ENCODE measurements at regions not wholly inside any gene's neighbourhood (a gene's known extent, or its start where the extent isn't known, plus 50 kb on each side); places are given as distances from the start of the nearest gene placed in this dataset.

- TF ChIP-seq, protein P1, sequence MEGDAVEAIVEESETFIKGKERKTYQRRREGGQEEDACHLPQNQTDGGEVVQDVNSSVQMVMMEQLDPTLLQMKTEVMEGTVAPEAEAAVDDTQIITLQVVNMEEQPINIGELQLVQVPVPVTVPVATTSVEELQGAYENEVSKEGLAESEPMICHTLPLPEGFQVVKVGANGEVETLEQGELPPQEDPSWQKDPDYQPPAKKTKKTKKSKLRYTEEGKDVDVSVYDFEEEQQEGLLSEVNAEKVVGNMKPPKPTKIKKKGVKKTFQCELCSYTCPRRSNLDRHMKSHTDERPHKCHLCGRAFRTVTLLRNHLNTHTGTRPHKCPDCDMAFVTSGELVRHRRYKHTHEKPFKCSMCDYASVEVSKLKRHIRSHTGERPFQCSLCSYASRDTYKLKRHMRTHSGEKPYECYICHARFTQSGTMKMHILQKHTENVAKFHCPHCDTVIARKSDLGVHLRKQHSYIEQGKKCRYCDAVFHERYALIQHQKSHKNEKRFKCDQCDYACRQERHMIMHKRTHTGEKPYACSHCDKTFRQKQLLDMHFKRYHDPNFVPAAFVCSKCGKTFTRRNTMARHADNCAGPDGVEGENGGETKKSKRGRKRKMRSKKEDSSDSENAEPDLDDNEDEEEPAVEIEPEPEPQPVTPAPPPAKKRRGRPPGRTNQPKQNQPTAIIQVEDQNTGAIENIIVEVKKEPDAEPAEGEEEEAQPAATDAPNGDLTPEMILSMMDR (IDR thresholded peaks at IDR 0.05) = no peak
- Mint-ChIP-seq H3K9me3 (no peaks in the 10 kb centered on the region), H3K27ac (no peak overlapping the region), H3K27me3 (ENCODE audit: insufficient read depth) (peaks cover 6% of the 10 kb centered on the region), H3K36me3 (ENCODE audit: low read depth) (no peaks in the 10 kb centered on the region), H3K4me1 (ENCODE audit: low read depth) (no peaks in the 10 kb centered on the region), H3K4me3 (no peak overlapping the region)
- DNase-seq = no peak
These were observed 157.8 kb upstream of the TRPM3 start for GRCh38 chr9:71279151-71279739.

DNA sequence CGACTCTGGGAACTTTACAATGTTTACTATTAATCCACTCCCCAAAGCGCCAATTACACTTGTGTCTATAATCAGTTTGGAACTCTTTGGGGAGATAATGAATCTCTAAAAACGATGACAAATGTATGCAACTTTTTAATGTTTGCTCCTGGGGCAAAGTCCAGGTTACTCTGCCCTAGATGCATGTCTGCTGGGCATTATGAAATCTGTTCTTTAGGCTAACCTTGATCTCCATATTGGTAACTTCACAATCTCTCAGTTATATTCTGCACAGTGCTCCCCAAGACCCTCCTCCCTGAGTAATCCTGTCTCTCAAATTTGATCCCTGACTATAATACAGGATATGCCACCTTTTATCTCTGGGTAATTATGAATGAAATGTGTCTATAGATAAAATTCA, 152.2 kb upstream of the TRPM3 start:
- no peak overlapping the region for H3K4me3 Mint-ChIP-seq
- H3K9me3 Mint-ChIP-seq = no peaks in the 10 kb centered on the region
- no peak overlapping the region for H3K27ac Mint-ChIP-seq
- H3K36me3 Mint-ChIP-seq (ENCODE audit: low read depth) = no peaks in the 10 kb centered on the region
- no peaks in the 10 kb centered on the region for H3K4me1 Mint-ChIP-seq (ENCODE audit: low read depth)
- no peak for DNase-seq
- no peaks in the 10 kb centered on the region for H3K27me3 Mint-ChIP-seq (ENCODE audit: insufficient read depth)
- TF ChIP-seq, protein P1 (IDR thresholded peaks at IDR 0.05) = no peak

GRCh38 chr9:71271602-71272001, 150.2 kb upstream of the TRPM3 start:
- Mint-ChIP-seq H3K27ac (no peak overlapping the region), H3K9me3 (no peaks in the 10 kb centered on the region), H3K36me3 (ENCODE audit: low read depth) (no peaks in the 10 kb centered on the region), H3K27me3 (ENCODE audit: insufficient read depth) (0 out of 2 replicates have a peak, but pooled peaks cover 3% of the 10 kb centered on the region), H3K4me1 (ENCODE audit: low read depth) (no peaks in the 10 kb centered on the region), H3K4me3 (no peak overlapping the region)
- TF ChIP-seq, protein P1 (IDR thresholded peaks at IDR 0.05) = no peak
- no peak for DNase-seq

DNA sequence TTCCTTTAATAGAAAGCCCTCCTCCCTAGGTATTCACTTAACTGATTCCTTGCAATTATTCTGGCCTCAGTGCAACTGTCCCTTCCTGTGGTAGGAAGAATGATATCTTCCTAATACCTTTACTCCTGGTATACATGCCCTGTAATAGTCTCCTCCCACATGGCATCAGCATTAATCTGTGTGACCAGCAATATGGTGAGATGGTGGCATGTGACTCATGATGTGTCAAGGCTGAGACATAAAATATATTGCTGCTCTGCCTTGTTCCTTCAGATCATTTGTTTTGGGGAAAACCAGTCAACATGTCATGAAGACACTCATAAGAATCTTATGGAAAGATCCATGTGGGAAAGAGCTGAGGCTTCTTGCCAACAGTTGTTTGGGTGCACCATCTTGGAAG, 149.1 kb upstream of the TRPM3 start:
- H3K27me3 Mint-ChIP-seq (ENCODE audit: insufficient read depth) = 0 out of 2 replicates have a peak, but pooled peaks cover 3% of the 10 kb centered on the region
- no peak overlapping the region for H3K4me3 Mint-ChIP-seq
- TF ChIP-seq, protein P1 (IDR thresholded peaks at IDR 0.05) = no peak
- no peak overlapping the region for H3K27ac Mint-ChIP-seq
- H3K4me1 Mint-ChIP-seq (ENCODE audit: low read depth) = no peaks in the 10 kb centered on the region
- H3K9me3 Mint-ChIP-seq = no peaks in the 10 kb centered on the region
- no peak for DNase-seq
- H3K36me3 Mint-ChIP-seq (ENCODE audit: low read depth) = no peaks in the 10 kb centered on the region

- Mint-ChIP-seq H3K4me1 (ENCODE audit: low read depth) (no peaks in the 10 kb centered on the region), H3K27me3 (ENCODE audit: insufficient read depth) (0 out of 2 replicates have a peak, but pooled peaks cover 3% of the 10 kb centered on the region), H3K4me3 (no peak overlapping the region), H3K9me3 (no peaks in the 10 kb centered on the region), H3K36me3 (ENCODE audit: low read depth) (no peaks in the 10 kb centered on the region), H3K27ac (no peak overlapping the region)
- DNase-seq = no peak
- TF ChIP-seq, protein P1 (IDR thresholded peaks at IDR 0.05) = no peak
These were observed 148.4 kb upstream of the TRPM3 start for GRCh38 chr9:71269859-71270258.

Measured in HFFc6 (cell line).